ENCODE measurements at regions not wholly inside any gene's neighbourhood (a gene's known extent, or its start where the extent isn't known, plus 50 kb on each side); places are given as distances from the start of the nearest gene placed in this dataset.
"Not testable (repeated sequence)": the region's sequence is repeated elsewhere in the genome, so short reads cannot be mapped to it uniquely, and the experiment has no call there.

DNA sequence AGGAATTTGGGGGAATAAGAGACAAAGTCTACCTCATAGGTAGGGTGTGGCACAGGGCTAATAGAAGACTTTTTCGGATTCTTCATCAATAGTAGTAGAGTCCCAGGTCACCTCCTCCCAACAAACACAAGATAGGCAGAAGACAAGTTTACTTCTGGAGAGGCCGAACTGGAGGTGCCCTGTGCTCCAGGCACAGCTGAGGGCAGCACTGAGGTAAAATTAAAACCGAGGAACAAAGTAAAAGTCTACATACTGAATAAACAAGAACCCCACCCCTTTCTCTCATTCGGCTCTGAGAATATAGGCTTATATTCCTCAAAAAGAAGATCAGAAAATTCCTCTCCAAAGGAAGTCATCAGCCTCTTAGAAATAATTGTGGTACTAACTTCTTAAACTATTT is 161.5 kb downstream of the SEC23A start:
- H3K36me3 Mint-ChIP-seq (ENCODE audit: low read depth): no peaks in the 10 kb centered on the region
- no peak overlapping the region for H3K4me3 Mint-ChIP-seq (ENCODE audit: low read depth)
- H3K4me1 Mint-ChIP-seq (ENCODE audit: low read depth): no peaks in the 10 kb centered on the region
- intact Hi-C loops (cut with micrococcal nuclease): no loop called here
- H3K9me3 Mint-ChIP-seq: no peaks in the 10 kb centered on the region
- no peak overlapping the region for H3K27ac Mint-ChIP-seq
- DNase-seq (ENCODE audit: low spot score): no peak
- H3K27me3 Mint-ChIP-seq (ENCODE audit: low read depth): no peaks in the 10 kb centered on the region

DNA sequence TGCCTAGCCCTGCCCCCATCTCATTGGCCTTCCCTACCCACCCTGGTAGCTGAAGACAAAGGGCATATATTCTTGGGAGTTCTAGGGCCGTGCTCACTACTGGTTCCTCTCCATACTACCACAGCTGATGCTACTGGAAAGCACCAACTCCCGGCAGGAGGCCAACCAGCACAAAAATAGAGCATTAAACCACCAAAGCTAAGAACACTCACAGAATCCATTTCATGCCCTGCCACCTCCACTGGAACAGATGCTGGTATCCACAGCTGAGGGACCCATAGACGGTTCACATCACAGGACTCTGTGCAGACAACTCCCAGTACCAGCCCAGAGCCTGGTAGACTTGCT is 170.4 kb downstream of the SEC23A start:
- H3K9me3 Mint-ChIP-seq; DNase-seq (ENCODE audit: low spot score); H3K36me3 Mint-ChIP-seq (ENCODE audit: low read depth); H3K27me3 Mint-ChIP-seq (ENCODE audit: low read depth); intact Hi-C loops (cut with micrococcal nuclease); H3K4me1 Mint-ChIP-seq (ENCODE audit: low read depth); H3K27ac Mint-ChIP-seq; H3K4me3 Mint-ChIP-seq (ENCODE audit: low read depth): not testable (repeated sequence)

DNA sequence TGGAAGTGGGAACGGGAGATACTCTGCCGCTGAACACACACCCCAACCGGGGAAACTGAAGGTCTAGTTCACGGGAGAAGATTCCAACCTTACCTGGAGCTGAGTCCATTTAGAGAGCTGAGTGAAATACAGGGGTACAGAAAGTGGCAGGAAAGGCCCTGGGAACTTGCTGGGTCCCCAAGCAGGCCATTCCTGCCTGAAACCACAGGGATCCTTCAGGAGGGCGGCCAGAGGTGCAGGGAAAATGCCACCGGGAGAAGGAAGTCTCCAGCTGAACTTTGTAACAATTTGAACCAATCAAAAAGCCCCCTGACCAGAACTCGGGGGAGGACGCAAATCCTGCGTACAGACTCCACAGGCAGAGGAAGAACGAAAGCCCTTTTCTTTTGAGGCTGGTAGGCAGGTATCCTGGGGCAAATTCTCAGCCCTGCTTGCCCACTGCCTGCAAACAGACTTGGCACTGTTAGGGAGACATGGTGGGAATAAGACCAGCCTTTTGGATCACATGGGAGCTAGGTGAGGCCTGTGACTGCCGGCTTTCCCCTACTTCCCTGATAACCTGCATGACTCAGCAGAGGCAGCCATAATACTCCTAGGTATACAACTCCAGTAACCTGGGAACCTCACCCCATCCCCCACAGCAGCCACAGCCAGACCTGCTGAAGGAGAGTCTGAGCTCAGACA is 170.9 kb downstream of the SEC23A start:
- DNase-seq (ENCODE audit: low spot score): no peak
- Mint-ChIP-seq H3K9me3 (no peaks in the 10 kb centered on the region), H3K27me3 (ENCODE audit: low read depth) (no peaks in the 10 kb centered on the region), H3K4me3 (ENCODE audit: low read depth) (no peak overlapping the region), H3K27ac (no peak overlapping the region), H3K36me3 (ENCODE audit: low read depth) (no peaks in the 10 kb centered on the region), H3K4me1 (ENCODE audit: low read depth) (no peaks in the 10 kb centered on the region)
- intact Hi-C loops (cut with micrococcal nuclease): no loop called here

DNA sequence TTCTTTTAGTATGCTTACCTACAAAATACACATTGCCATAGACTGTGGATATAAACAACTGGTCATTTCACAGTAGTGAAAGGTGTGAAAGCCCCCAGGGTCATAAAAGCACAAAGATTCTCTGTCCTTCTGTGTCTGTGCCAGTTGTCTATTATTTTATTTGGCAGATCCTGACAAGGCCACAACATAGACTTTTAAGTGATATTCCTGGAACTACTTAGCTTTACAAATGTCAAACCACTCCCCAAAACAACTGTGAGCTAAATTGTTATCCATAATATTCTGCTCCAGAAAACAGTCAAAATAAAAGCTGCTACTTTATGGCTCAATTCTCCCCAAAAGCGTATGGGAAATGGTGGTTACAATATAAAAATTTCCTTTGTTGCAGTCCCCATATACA is 172.1 kb downstream of the SEC23A start:
- no peaks in the 10 kb centered on the region for H3K36me3 Mint-ChIP-seq (ENCODE audit: low read depth)
- no peak for DNase-seq (ENCODE audit: low spot score)
- intact Hi-C loops (cut with micrococcal nuclease): no loop called here
- no peaks in the 10 kb centered on the region for H3K4me1 Mint-ChIP-seq (ENCODE audit: low read depth)
- no peak overlapping the region for H3K4me3 Mint-ChIP-seq (ENCODE audit: low read depth)
- H3K9me3 Mint-ChIP-seq: no peaks in the 10 kb centered on the region
- H3K27me3 Mint-ChIP-seq (ENCODE audit: low read depth): no peaks in the 10 kb centered on the region
- H3K27ac Mint-ChIP-seq: no peak overlapping the region

DNA sequence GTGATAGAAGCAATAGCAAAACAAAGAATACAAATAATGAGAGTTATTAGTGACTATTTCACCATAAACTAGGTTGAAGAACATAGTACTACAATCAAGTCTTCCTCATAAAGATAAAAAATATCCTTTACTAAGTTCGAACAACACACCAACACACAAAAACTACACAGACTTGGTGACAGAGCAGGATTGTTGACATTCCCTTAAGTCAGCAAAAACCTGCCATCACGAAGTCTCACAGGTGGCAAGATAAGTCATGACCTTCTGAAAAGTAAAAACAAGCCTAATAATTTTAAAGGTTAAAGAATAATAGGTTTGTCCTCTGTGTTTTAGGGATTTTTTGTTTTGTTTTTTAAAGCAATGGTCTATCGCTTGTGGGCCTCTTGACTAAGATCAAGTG is 173.0 kb downstream of the SEC23A start:
- no peaks in the 10 kb centered on the region for H3K27me3 Mint-ChIP-seq (ENCODE audit: low read depth)
- intact Hi-C loops (cut with micrococcal nuclease): no loop called here
- no peak overlapping the region for H3K4me3 Mint-ChIP-seq (ENCODE audit: low read depth)
- no peak for DNase-seq (ENCODE audit: low spot score)
- no peaks in the 10 kb centered on the region for H3K9me3 Mint-ChIP-seq
- H3K27ac Mint-ChIP-seq: no peak overlapping the region
- H3K4me1 Mint-ChIP-seq (ENCODE audit: low read depth): no peaks in the 10 kb centered on the region
- no peaks in the 10 kb centered on the region for H3K36me3 Mint-ChIP-seq (ENCODE audit: low read depth)

DNA sequence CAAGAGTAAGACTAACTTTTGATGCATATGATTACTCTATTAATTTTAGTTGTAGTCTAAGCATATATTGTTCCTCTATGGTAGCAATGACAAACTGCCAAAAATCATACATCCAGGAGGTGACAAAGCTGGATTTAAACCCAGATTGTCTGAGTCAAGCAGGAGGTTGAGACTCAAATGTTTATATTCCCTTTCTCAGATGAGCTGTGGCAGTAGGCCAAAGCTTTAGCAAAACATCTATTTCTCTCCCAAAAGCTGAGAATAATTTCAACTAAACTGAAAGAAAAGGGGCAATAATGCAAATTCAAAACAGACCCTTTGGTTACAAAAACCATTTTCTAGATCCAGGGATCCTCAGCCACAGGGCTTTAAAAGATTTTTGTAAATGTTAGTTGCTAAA is 173.6 kb downstream of the SEC23A start:
- no peak for DNase-seq (ENCODE audit: low spot score)
- H3K4me1 Mint-ChIP-seq (ENCODE audit: low read depth): no peaks in the 10 kb centered on the region
- no peak overlapping the region for H3K27ac Mint-ChIP-seq
- no peaks in the 10 kb centered on the region for H3K9me3 Mint-ChIP-seq
- H3K4me3 Mint-ChIP-seq (ENCODE audit: low read depth): no peak overlapping the region
- no peaks in the 10 kb centered on the region for H3K36me3 Mint-ChIP-seq (ENCODE audit: low read depth)
- no peaks in the 10 kb centered on the region for H3K27me3 Mint-ChIP-seq (ENCODE audit: low read depth)
- intact Hi-C loops (cut with micrococcal nuclease): no loop called here

DNA sequence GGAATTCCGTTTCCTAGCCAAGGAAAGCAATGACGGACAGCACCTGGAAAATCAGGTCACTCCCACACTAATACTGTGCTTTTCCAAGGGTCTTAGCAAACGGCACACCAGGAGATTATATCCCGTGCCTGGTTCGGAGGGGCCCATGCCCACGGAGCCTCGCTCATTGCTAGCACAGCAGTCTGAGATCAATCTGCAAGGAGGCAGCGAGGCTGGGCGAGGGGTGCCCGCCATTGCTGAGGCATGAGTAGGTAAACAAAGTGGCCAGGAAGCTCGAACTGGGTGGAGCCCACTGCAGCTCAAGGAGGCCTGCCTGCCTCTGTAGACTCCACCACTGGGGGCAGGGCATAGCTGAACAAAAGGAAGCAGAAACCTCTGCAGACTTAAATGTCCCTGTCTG is 181.1 kb downstream of the SEC23A start:
- H3K4me1 Mint-ChIP-seq (ENCODE audit: low read depth); H3K36me3 Mint-ChIP-seq (ENCODE audit: low read depth); H3K27me3 Mint-ChIP-seq (ENCODE audit: low read depth); H3K9me3 Mint-ChIP-seq; DNase-seq (ENCODE audit: low spot score); H3K27ac Mint-ChIP-seq; H3K4me3 Mint-ChIP-seq (ENCODE audit: low read depth); intact Hi-C loops (cut with micrococcal nuclease): not testable (repeated sequence)

DNA sequence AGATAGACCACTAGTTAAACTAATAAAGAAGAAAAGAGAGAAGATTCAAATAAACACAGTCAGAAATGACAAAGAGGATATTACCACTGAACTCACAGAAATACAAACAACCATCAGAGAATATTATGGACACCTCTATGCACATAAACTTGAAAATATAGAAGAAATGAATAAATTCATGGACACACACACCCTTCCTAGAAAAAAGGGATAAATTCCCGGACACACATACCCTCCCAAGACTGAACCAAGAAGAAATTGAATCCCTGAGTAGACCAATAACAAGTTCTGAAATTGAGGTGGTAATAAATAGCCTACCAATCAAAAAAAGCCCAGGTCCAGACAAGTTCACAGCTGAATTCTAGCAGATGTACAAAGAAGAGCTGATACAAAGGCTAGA is 187.9 kb downstream of the SEC23A start:
- Mint-ChIP-seq H3K9me3 (no peaks in the 10 kb centered on the region), H3K36me3 (ENCODE audit: low read depth) (no peaks in the 10 kb centered on the region), H3K4me1 (ENCODE audit: low read depth) (no peaks in the 10 kb centered on the region), H3K27ac (no peak overlapping the region), H3K4me3 (ENCODE audit: low read depth) (no peak overlapping the region), H3K27me3 (ENCODE audit: low read depth) (no peaks in the 10 kb centered on the region)
- no peak for DNase-seq (ENCODE audit: low spot score)
- intact Hi-C loops (cut with micrococcal nuclease): no loop called here

DNA sequence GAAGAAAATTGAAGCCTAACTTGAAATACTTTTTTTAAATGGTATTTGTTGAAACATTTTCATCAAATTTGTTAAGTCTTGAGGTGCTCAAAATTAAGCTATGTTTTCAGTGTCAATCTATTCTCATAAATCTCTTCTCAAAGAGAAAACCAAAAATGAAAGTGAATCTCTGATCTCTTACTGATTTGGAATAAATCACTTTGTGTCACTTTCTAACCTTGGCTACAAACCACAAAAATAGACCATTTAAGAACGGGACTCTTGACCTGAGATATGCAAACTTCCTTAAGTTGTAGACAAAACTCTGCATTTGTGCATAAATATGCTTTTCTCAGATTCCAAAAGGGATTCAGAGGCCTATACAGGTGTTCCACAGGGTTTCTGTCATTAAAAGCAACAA is 192.9 kb downstream of the SEC23A start:
- no peak overlapping the region for H3K4me3 Mint-ChIP-seq (ENCODE audit: low read depth)
- no peaks in the 10 kb centered on the region for H3K36me3 Mint-ChIP-seq (ENCODE audit: low read depth)
- H3K27ac Mint-ChIP-seq: no peak overlapping the region
- DNase-seq (ENCODE audit: low spot score): no peak
- no peaks in the 10 kb centered on the region for H3K27me3 Mint-ChIP-seq (ENCODE audit: low read depth)
- H3K9me3 Mint-ChIP-seq: no peaks in the 10 kb centered on the region
- H3K4me1 Mint-ChIP-seq (ENCODE audit: low read depth): no peaks in the 10 kb centered on the region
- intact Hi-C loops (cut with micrococcal nuclease): no loop called here

DNA sequence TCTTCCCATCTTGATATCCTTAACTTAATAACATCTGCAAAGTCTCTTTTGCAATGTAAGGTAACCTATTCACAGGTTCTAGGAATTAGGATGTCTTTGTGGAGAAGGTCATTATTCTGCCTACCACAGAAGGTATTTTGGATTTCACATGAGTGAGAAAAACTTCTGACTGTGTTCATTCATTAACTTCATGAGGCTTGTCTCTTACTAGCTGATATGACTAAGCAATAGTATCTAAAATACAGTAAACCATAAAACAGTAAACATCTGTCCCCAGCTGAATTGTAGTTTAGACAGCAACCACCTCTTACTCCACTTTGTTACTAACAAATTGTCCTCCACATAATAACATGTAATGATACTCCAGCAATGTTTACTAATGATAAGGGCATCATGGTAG is 198.1 kb downstream of the SEC23A start:
- H3K36me3 Mint-ChIP-seq (ENCODE audit: low read depth): no peaks in the 10 kb centered on the region
- H3K27me3 Mint-ChIP-seq (ENCODE audit: low read depth): no peaks in the 10 kb centered on the region
- H3K4me3 Mint-ChIP-seq (ENCODE audit: low read depth): no peak overlapping the region
- H3K9me3 Mint-ChIP-seq: no peaks in the 10 kb centered on the region
- no peak overlapping the region for H3K27ac Mint-ChIP-seq
- intact Hi-C loops (cut with micrococcal nuclease): no loop called here
- no peaks in the 10 kb centered on the region for H3K4me1 Mint-ChIP-seq (ENCODE audit: low read depth)
- no peak for DNase-seq (ENCODE audit: low spot score)

DNA sequence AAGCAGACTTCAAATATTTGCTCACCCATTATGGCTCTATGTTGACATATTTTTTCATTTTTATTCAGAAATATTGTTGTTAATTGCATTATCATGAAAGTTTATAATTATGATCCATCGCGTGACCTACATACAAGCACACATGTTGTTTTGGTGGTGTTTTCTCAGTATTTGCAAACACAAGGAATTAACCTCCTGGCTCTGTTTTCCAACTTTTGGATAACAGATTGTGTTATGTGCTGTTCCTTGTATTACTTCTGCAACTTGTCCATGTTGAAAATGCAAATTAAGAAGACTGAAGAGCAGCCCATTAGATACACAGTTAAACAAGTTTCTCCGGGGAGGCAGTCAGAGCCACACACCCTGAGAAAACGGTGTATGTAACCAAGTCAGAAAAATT is 201.2 kb downstream of the SEC23A start:
- no peak overlapping the region for H3K4me3 Mint-ChIP-seq (ENCODE audit: low read depth)
- H3K27ac Mint-ChIP-seq: no peak overlapping the region
- intact Hi-C loops (cut with micrococcal nuclease): no loop called here
- H3K4me1 Mint-ChIP-seq (ENCODE audit: low read depth): no peaks in the 10 kb centered on the region
- DNase-seq (ENCODE audit: low spot score): no peak
- H3K9me3 Mint-ChIP-seq: no peaks in the 10 kb centered on the region
- no peaks in the 10 kb centered on the region for H3K36me3 Mint-ChIP-seq (ENCODE audit: low read depth)
- no peaks in the 10 kb centered on the region for H3K27me3 Mint-ChIP-seq (ENCODE audit: low read depth)

DNA sequence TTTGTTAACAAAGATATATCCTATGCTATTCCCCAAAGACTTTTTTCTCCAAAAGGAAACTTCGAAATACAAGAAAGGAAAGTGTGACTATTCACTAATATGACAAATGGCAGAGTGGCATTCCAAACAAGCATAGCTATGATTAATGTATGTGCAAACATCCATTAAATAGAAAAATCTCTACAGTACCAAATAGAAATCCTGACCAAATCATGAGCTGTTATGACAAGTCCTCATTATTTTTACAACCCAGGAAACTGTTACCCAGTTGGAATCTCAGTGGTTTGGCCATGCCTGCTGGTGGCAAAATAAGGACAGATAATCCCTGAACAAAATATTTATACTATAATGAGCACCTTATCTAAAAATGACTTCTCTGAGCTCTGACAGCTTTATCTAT is 202.1 kb downstream of the SEC23A start:
- no peaks in the 10 kb centered on the region for H3K9me3 Mint-ChIP-seq
- no peaks in the 10 kb centered on the region for H3K27me3 Mint-ChIP-seq (ENCODE audit: low read depth)
- no peaks in the 10 kb centered on the region for H3K36me3 Mint-ChIP-seq (ENCODE audit: low read depth)
- intact Hi-C loops (cut with micrococcal nuclease): no loop called here
- DNase-seq (ENCODE audit: low spot score): no peak
- no peaks in the 10 kb centered on the region for H3K4me1 Mint-ChIP-seq (ENCODE audit: low read depth)
- H3K4me3 Mint-ChIP-seq (ENCODE audit: low read depth): no peak overlapping the region
- no peak overlapping the region for H3K27ac Mint-ChIP-seq

DNA sequence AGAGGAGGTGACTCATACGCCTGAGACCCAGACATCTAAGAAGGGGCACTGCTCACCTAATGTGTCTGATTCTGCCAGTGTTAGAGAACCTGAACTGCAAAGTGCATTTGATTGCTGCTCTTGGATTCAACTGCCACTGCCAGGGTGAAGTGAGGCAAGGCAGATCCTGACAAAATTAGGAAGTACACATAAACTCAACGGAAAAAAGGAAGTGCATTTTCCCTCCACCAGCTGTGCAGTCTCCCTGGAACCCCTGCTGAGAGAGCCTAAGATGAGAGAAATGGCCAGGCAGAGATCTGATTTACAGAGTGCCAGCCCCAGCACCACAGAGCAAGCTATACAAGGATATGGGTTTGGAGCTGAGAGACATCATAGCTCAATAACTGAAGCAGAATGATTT is 215.3 kb downstream of the SEC23A start:
- H3K36me3 Mint-ChIP-seq (ENCODE audit: low read depth): no peaks in the 10 kb centered on the region
- peaks cover 2% of the 10 kb centered on the region for H3K27me3 Mint-ChIP-seq (ENCODE audit: low read depth)
- no peak overlapping the region for H3K4me3 Mint-ChIP-seq (ENCODE audit: low read depth)
- intact Hi-C loops (cut with micrococcal nuclease): no loop called here
- no peaks in the 10 kb centered on the region for H3K9me3 Mint-ChIP-seq
- H3K4me1 Mint-ChIP-seq (ENCODE audit: low read depth): no peaks in the 10 kb centered on the region
- no peak overlapping the region for H3K27ac Mint-ChIP-seq
- DNase-seq (ENCODE audit: low spot score): no peak

DNA sequence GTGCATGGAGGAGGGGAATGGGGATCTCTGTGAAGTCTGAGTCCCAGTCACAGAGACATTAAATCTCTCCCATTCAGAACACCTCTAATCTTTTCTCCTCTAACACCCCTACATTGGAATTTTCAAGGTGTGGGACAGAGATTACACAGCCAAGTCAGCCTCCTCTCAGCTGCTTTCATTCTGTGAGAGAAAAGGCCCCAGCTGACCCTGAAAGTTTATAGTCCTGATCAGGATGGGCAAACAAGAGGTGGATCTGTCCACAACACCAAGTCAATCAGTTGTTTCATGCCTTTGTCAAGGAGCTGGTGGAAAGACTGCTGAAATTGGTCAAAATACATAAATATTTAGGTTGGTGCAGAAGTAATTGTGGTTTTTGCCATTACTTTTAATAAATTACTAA is 218.9 kb downstream of the SEC23A start:
- Mint-ChIP-seq H3K9me3 (no peaks in the 10 kb centered on the region), H3K4me1 (ENCODE audit: low read depth) (no peaks in the 10 kb centered on the region), H3K36me3 (ENCODE audit: low read depth) (no peaks in the 10 kb centered on the region), H3K27ac (no peak overlapping the region), H3K4me3 (ENCODE audit: low read depth) (no peak overlapping the region), H3K27me3 (ENCODE audit: low read depth) (no peaks in the 10 kb centered on the region)
- intact Hi-C loops (cut with micrococcal nuclease): no loop called here
- DNase-seq (ENCODE audit: low spot score): no peak

Measured in activated T-helper 2 cell treated with anti-CD3 and anti-CD28 coated beads, Interferon-gamma antibody, Interleukin-2, Interleukin-4, amounts not matched to agents 10 μg/mL and 5 μg/mL and 100 μg/mL, durations not matched to agents 14 hours and 24 hours and 36 hours (primary cell).